ENCODE measurements at regions not wholly inside any gene's neighbourhood (a gene's known extent, or its start where the extent isn't known, plus 50 kb on each side); places are given as distances from the start of the nearest gene placed in this dataset.

- no peak for DNase-seq
Measured at GRCh38 chrX:51437521-51437920, 58.9 kb downstream of the NUDT11 start.

- DNase-seq = no peak
Measured at GRCh38 chrX:51435101-51435500, 61.3 kb downstream of the NUDT11 start.

GRCh38 chrX:51421972-51422597 lies 74.3 kb downstream of the NUDT11 start:
- no peak for DNase-seq

- DNase-seq = no peak
Measured at GRCh38 chrX:51420610-51421009, 75.8 kb downstream of the NUDT11 start.

GRCh38 chrX:51408462-51408861 lies 75.8 kb downstream of the NUDT10 start:
- DNase-seq = no peak

GRCh38 chrX:51407520-51408409 lies 75.1 kb downstream of the NUDT10 start:
- DNase-seq = no peak

- no peak for DNase-seq
Measured at GRCh38 chrX:51406688-51407519, 74.3 kb downstream of the NUDT10 start.

- DNase-seq = no peak
Measured at GRCh38 chrX:51404445-51404844, 71.8 kb downstream of the NUDT10 start.

GRCh38 chrX:51395810-51396728 lies 63.4 kb downstream of the NUDT10 start:
- DNase-seq = peak; percentile 48

- no peak for DNase-seq
Measured at GRCh38 chrX:51395480-51395809, 62.8 kb downstream of the NUDT10 start.
